Stimulated activated naive CD8-positive, alpha-beta T cell treated with anti-CD3 and anti-CD28 coated beads, Interleukin-15, Interleukin-2, amounts not matched to agents 100 ng/mL and 50 ng/mL, for 24 hours (primary cell): ENCODE measurements at regions not wholly inside any gene's neighbourhood (a gene's known extent, or its start where the extent isn't known, plus 50 kb on each side); places are given as distances from the start of the nearest gene placed in this dataset.

Experiments
- H3K27ac Mint-ChIP-seq: one replicate; pipeline ENCODE4 v1.8.0; 2021; ENCODE audit warnings: mild to moderate bottlenecking, mixed read lengths
- H3K27me3 Mint-ChIP-seq: one replicate; pipeline ENCODE4 v1.8.0; 2021; ENCODE audit warnings: mixed read lengths
- H3K36me3 Mint-ChIP-seq: one replicate; pipeline ENCODE4 v1.8.0; 2021; ENCODE audit warnings: low read depth, mixed read lengths
- H3K4me1 Mint-ChIP-seq: one replicate; pipeline ENCODE4 v1.8.0; 2021; ENCODE audit warnings: low read depth, mixed read lengths
- H3K4me3 Mint-ChIP-seq: one replicate; pipeline ENCODE4 v1.8.0; 2021; ENCODE audit warnings: mild to moderate bottlenecking, mixed read lengths
- H3K9me3 Mint-ChIP-seq: one replicate; pipeline ENCODE4 v1.8.0; 2021; ENCODE audit warnings: mixed read lengths

- Mint-ChIP-seq H3K27me3 (no peaks in the 10 kb centered on the region), H3K27ac (no peak overlapping the region), H3K4me1 (no peaks in the 10 kb centered on the region), H3K36me3 (no peaks in the 10 kb centered on the region), H3K9me3 (no peaks in the 10 kb centered on the region), H3K4me3 (no peak overlapping the region)
These were observed 452.5 kb downstream of the MCTP2 start for GRCh38 chr15:94683902-94684301.

DNA sequence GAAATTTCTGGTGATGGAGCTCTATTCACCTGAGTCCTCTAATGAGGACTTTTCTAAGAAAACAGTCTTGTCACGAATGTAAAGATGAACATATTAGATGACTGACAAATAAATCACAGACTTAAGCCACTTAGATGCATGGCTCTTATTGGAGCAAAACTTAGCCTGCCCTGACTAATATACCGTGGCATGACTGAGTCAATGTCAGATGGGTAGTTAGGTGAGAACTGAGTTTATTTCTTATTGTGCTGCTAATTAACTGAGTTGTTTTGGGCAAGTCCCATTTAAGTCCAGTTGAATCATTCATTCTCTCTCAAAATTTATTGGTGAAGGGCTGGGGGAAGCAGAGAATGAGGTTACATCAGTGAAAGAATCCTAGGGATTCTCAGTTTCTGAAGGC, 459.8 kb downstream of the MCTP2 start:
- Mint-ChIP-seq H3K36me3 (no peaks in the 10 kb centered on the region), H3K4me3 (no peak overlapping the region), H3K27me3 (peaks cover 7% of the 10 kb centered on the region)

GRCh38 chr15:94692710-94693109, 461.3 kb downstream of the MCTP2 start:
- Mint-ChIP-seq H3K4me1 (no peaks in the 10 kb centered on the region), H3K27ac (no peak overlapping the region), H3K36me3 (no peaks in the 10 kb centered on the region), H3K9me3 (peaks cover 3% of the 10 kb centered on the region), H3K4me3 (no peak overlapping the region), H3K27me3 (peaks cover 7% of the 10 kb centered on the region)

More for the DNA sequence above, 459.8 kb downstream of the MCTP2 start:
- Mint-ChIP-seq H3K27ac (no peak overlapping the region), H3K4me1 (no peaks in the 10 kb centered on the region), H3K9me3 (peaks cover 3% of the 10 kb centered on the region)

GRCh38 chr15:94700211-94700610, 468.9 kb downstream of the MCTP2 start:
- Mint-ChIP-seq H3K27me3 (no peaks in the 10 kb centered on the region), H3K27ac (no peak overlapping the region), H3K4me3 (no peak overlapping the region), H3K36me3 (no peaks in the 10 kb centered on the region), H3K4me1 (no peaks in the 10 kb centered on the region), H3K9me3 (no peaks in the 10 kb centered on the region)

DNA sequence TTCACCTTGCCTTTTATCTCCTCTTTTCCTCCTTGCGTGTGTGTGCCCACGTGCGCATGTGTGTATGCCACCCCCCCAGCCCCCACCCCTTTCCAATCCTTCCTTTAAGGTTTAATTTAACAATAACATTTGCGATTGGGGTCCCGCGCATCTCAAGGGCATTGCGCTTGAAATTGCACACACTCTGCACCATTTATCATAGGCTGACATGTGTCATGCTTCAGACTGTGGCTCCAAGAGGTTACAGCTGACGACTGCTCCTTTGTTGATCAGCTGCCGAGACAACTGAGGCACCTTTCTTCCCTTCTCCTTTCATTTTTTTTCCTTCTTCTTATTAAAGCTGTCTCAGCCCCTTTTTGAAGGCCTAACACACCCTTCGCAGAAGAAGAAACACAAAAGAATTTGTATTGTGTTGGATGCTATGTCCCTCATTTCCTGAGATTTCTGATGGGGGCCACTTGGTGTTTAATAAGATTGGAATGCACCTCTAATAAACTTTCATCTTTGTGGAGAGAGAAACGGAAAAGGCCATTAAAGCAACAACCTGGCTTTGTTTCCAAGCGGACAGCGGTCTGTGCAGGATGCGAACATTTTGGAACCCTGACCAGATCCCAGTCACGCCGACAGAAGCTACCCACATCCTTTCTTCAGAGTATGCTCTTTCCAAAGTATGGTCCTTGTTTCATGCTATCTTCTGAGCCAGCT, 470.1 kb downstream of the MCTP2 start:
- no peaks in the 10 kb centered on the region for H3K27me3 Mint-ChIP-seq
- no peak overlapping the region for H3K27ac Mint-ChIP-seq
- no peaks in the 10 kb centered on the region for H3K36me3 Mint-ChIP-seq
- no peaks in the 10 kb centered on the region for H3K9me3 Mint-ChIP-seq
- no peaks in the 10 kb centered on the region for H3K4me1 Mint-ChIP-seq
- no peak overlapping the region for H3K4me3 Mint-ChIP-seq

GRCh38 chr15:94703596-94703995, 472.2 kb downstream of the MCTP2 start:
- peaks cover 6% of the 10 kb centered on the region for H3K9me3 Mint-ChIP-seq
- no peak overlapping the region for H3K27ac Mint-ChIP-seq
- no peaks in the 10 kb centered on the region for H3K4me1 Mint-ChIP-seq
- H3K36me3 Mint-ChIP-seq = no peaks in the 10 kb centered on the region
- H3K27me3 Mint-ChIP-seq = peaks cover 4% of the 10 kb centered on the region
- H3K4me3 Mint-ChIP-seq = no peak overlapping the region

GRCh38 chr15:94704421-94704820, 473.1 kb downstream of the MCTP2 start:
- Mint-ChIP-seq H3K4me1 (no peaks in the 10 kb centered on the region), H3K27me3 (peaks cover 5% of the 10 kb centered on the region), H3K27ac (no peak overlapping the region), H3K36me3 (no peaks in the 10 kb centered on the region), H3K4me3 (no peak overlapping the region), H3K9me3 (peaks cover 6% of the 10 kb centered on the region)

DNA sequence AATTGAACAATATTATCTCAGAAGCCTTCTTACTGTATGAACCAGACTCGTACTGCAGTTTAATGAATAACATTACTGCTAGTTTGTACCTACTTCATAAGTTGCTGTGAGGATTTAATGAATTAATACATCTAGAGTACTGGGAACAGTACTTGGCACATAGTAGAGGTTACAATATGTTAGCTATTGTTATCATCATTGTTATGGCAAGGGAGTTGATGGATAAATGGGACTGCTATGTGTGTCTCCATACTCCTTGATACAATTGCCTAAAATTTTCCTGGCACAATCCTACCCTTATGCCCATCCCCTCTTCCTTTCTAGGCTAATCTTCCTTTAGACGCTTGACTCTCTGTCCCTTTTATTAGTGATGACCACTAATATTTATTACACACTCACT, 473.6 kb downstream of the MCTP2 start:
- H3K9me3 Mint-ChIP-seq = peaks cover 6% of the 10 kb centered on the region
- no peaks in the 10 kb centered on the region for H3K36me3 Mint-ChIP-seq
- H3K4me1 Mint-ChIP-seq = no peaks in the 10 kb centered on the region
- no peak overlapping the region for H3K27ac Mint-ChIP-seq
- H3K27me3 Mint-ChIP-seq = peaks cover 8% of the 10 kb centered on the region
- no peak overlapping the region for H3K4me3 Mint-ChIP-seq

GRCh38 chr15:94709319-94709718, 478.0 kb downstream of the MCTP2 start:
- Mint-ChIP-seq H3K27me3 (peaks cover 8% of the 10 kb centered on the region), H3K4me3 (no peak overlapping the region), H3K36me3 (no peaks in the 10 kb centered on the region), H3K9me3 (peaks cover 6% of the 10 kb centered on the region), H3K27ac (no peak overlapping the region), H3K4me1 (no peaks in the 10 kb centered on the region)

DNA sequence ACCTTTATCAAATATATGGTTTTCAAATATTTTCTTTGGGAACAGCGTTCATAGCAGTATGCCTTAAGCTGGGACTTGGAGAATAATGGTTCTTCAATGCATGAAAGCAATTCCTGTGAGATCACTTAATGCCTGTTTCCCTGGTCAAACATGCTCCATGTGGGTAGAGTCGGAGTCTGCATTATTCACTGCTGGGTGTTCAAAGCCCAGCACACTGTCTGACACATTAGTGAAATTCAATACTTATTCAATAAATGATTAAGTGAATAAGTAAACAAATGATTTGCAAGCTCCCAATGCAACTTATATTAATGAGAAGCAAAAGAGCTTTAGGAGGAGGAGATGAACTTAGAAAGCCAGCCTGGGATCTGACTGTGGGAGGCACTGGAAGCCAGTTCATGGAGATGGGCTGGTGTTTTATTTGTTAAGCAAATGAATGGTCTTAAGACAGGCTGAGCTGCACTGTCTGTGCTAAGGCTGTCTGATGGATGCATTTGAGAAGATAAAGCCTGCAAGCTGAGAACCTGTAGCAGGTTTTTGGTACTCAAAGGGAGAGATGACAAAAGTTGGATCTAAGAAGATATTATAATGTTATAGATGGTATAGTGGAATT, 490.8 kb downstream of the MCTP2 start:
- no peaks in the 10 kb centered on the region for H3K4me1 Mint-ChIP-seq
- no peak overlapping the region for H3K27ac Mint-ChIP-seq
- H3K4me3 Mint-ChIP-seq = no peak overlapping the region
- no peaks in the 10 kb centered on the region for H3K9me3 Mint-ChIP-seq
- H3K27me3 Mint-ChIP-seq = no peaks in the 10 kb centered on the region
- H3K36me3 Mint-ChIP-seq = no peaks in the 10 kb centered on the region

DNA sequence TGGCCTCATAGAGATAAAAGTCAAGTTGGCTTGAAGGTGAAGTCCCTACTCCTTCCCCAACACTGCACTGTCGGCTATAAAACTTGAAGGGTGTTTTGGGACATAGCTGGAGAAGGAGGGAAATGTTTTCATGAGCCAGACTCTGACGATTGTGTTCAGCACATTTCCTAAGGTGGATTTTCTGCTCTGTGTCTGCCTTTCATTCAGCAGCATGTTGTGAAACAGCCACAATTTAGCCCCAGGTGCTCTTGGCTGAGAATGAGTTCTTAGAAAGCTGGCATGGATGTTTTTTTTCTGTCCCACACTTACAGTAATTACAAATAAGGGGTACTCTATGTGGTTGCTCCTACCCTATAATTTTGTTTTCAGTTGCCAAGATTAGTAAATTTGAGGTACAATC, 492.4 kb downstream of the MCTP2 start:
- H3K27ac Mint-ChIP-seq = no peak overlapping the region
- no peak overlapping the region for H3K4me3 Mint-ChIP-seq
- H3K9me3 Mint-ChIP-seq = no peaks in the 10 kb centered on the region
- no peaks in the 10 kb centered on the region for H3K4me1 Mint-ChIP-seq
- peaks cover 5% of the 10 kb centered on the region for H3K27me3 Mint-ChIP-seq
- no peaks in the 10 kb centered on the region for H3K36me3 Mint-ChIP-seq

- H3K27me3 Mint-ChIP-seq = peaks cover 16% of the 10 kb centered on the region
- H3K9me3 Mint-ChIP-seq = no peaks in the 10 kb centered on the region
- no peaks in the 10 kb centered on the region for H3K4me1 Mint-ChIP-seq
- no peak overlapping the region for H3K4me3 Mint-ChIP-seq
- H3K36me3 Mint-ChIP-seq = no peaks in the 10 kb centered on the region
- H3K27ac Mint-ChIP-seq = no peak overlapping the region
These were observed 499.9 kb downstream of the MCTP2 start for GRCh38 chr15:94731286-94731685.

- H3K27ac Mint-ChIP-seq = no peak overlapping the region
These were observed 503.1 kb downstream of the MCTP2 start for GRCh38 chr15:94734460-94734859.

DNA sequence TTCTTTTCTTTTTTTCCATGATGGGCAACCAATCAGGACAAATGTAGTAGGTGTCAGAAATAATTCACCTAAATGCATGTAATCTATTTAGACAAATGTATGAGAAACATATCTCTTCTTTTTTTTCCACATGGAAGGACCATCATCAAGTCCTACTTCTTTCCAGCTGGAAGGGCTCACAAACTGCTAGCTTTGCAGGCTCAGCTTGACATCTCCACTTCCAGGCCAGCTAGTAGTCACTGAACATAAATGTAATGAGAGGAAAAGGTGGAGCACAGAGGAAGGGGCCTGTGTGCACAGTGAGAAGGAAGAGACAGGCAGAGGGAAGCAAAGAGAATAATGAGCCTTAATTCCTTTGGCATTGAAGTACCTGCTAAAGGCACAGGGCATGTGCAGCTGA, 504.9 kb downstream of the MCTP2 start:
- Mint-ChIP-seq H3K27ac (no peak overlapping the region), H3K36me3 (no peaks in the 10 kb centered on the region), H3K9me3 (no peaks in the 10 kb centered on the region), H3K27me3 (peaks cover 14% of the 10 kb centered on the region), H3K4me1 (no peaks in the 10 kb centered on the region), H3K4me3 (no peak overlapping the region)

More at GRCh38 chr15:94734460-94734859, 503.1 kb downstream of the MCTP2 start:
- Mint-ChIP-seq H3K9me3 (no peaks in the 10 kb centered on the region), H3K4me1 (no peaks in the 10 kb centered on the region), H3K27me3 (peaks cover 18% of the 10 kb centered on the region), H3K4me3 (no peak overlapping the region), H3K36me3 (no peaks in the 10 kb centered on the region)

DNA sequence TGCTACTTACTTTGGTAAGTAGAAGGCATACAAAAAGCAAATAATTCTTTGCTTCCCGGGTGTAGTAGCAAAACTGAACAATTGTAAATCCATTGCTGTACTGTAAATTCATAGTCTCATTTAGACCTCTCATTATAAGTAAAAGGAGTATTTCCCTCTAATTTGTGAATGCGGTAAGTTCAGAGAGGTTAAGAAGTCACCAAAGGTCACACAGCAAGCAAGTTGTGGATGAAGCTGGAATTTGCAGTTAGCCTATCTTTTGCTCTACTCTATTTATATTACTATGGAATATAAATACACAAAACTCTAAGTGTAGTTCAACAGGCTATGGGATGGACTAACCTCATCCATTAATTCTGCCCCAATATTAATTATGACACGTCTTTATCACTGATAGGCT, 508.3 kb downstream of the MCTP2 start:
- no peaks in the 10 kb centered on the region for H3K36me3 Mint-ChIP-seq
- no peaks in the 10 kb centered on the region for H3K9me3 Mint-ChIP-seq
- no peaks in the 10 kb centered on the region for H3K4me1 Mint-ChIP-seq
- H3K27ac Mint-ChIP-seq = no peak overlapping the region
- H3K4me3 Mint-ChIP-seq = no peak overlapping the region
- H3K27me3 Mint-ChIP-seq = peaks cover 11% of the 10 kb centered on the region

DNA sequence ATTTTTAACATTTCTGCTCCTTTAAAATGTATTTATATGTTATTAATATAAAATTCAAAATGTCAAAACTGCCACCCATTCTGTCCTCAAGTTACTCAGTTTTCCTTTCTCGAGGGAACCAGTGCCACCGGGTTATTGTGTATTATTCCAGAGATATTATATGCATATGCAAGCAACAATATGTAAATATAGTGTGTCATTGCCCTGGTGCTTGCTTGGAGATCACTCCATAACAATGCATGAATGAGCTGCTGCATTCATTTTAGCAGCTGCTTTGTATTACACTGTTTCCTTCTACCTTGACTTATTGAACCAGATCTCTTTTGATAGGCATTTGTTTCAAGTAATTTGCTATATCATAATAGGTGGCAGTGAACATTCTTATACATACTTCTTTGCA, 509.1 kb downstream of the MCTP2 start:
- H3K4me3 Mint-ChIP-seq = no peak overlapping the region
- H3K27me3 Mint-ChIP-seq = peaks cover 7% of the 10 kb centered on the region
- no peaks in the 10 kb centered on the region for H3K36me3 Mint-ChIP-seq
- H3K4me1 Mint-ChIP-seq = no peaks in the 10 kb centered on the region
- H3K27ac Mint-ChIP-seq = no peak overlapping the region
- no peaks in the 10 kb centered on the region for H3K9me3 Mint-ChIP-seq
